Right renal pelvis (tissue), 4 donors: ENCODE measurements at regions not wholly inside any gene's neighbourhood (a gene's known extent, or its start where the extent isn't known, plus 50 kb on each side); places are given as distances from the start of the nearest gene placed in this dataset.
A peak's percentile ranks its signal among the peaks of the same experiment; 100 is the strongest.
"Not testable (repeated sequence)": the region's sequence is repeated elsewhere in the genome, so short reads cannot be mapped to it uniquely, and the experiment has no call there.

ENCODE experiments used
- DNase-seq, 4 donors: peaks; one replicate each; pipeline ENCODE4 v3.0.0-alpha.2; 2013; ENCODE audit warnings: low read depth in 4 of 4, low spot score in 3 of 4, missing footprints in 1 of 4

GRCh38 chr13:85610024-85610423 lies 189.2 kb downstream of the SLITRK6 start:
- no peak for DNase-seq

- DNase-seq, result no peak
Observed at GRCh38 chr13:85608255-85608829, 190.9 kb downstream of the SLITRK6 start.

GRCh38 chr13:85603735-85604134 lies 195.5 kb downstream of the SLITRK6 start:
- DNase-seq, result no peak

GRCh38 chr13:85601526-85601925 lies 197.7 kb downstream of the SLITRK6 start:
- DNase-seq, result no peak

GRCh38 chr13:85597790-85598500 lies 201.3 kb downstream of the SLITRK6 start:
- DNase-seq, result no peak

GRCh38 chr13:85592211-85592610 lies 207.0 kb downstream of the SLITRK6 start:
- DNase-seq, result no peak

- no peak for DNase-seq
Observed at GRCh38 chr13:85590231-85590931, 208.8 kb downstream of the SLITRK6 start.

- no peak for DNase-seq
Observed at GRCh38 chr13:85589021-85589420, 210.2 kb downstream of the SLITRK6 start.

GRCh38 chr13:85588359-85588758 lies 210.9 kb downstream of the SLITRK6 start:
- DNase-seq, result no peak

GRCh38 chr13:85586856-85587255 lies 212.4 kb downstream of the SLITRK6 start:
- no peak for DNase-seq

- no peak for DNase-seq
Observed at GRCh38 chr13:85586422-85586831, 212.8 kb downstream of the SLITRK6 start.

- DNase-seq, result no peak
Observed at GRCh38 chr13:85582890-85583289, 216.3 kb downstream of the SLITRK6 start.

GRCh38 chr13:85575110-85575509 lies 224.1 kb downstream of the SLITRK6 start:
- no peak for DNase-seq

GRCh38 chr13:85567909-85568308 lies 231.3 kb downstream of the SLITRK6 start:
- no peak for DNase-seq

GRCh38 chr13:85565652-85566051 lies 233.6 kb downstream of the SLITRK6 start:
- no peak for DNase-seq

GRCh38 chr13:85564598-85564997 lies 234.6 kb downstream of the SLITRK6 start:
- DNase-seq, result no peak

GRCh38 chr13:85562282-85562681 lies 236.9 kb downstream of the SLITRK6 start:
- no peak for DNase-seq

- DNase-seq, result peak in 2 of 4 donors; percentile 19 to 33
Observed at GRCh38 chr13:85557691-85558467, 241.3 kb downstream of the SLITRK6 start.

GRCh38 chr13:85551012-85551411 lies 248.2 kb downstream of the SLITRK6 start:
- DNase-seq, result no peak

GRCh38 chr13:85549819-85550218 lies 249.4 kb downstream of the SLITRK6 start:
- no peak for DNase-seq

- not testable (repeated sequence) for DNase-seq
Observed at GRCh38 chr13:85548845-85549244, 250.4 kb downstream of the SLITRK6 start.
